Endothelial cell (in vitro differentiated cells): ENCODE measurements at regions not wholly inside any gene's neighbourhood (a gene's known extent, or its start where the extent isn't known, plus 50 kb on each side); places are given as distances from the start of the nearest gene placed in this dataset.
A peak's percentile ranks its signal among the peaks of the same experiment; 100 is the strongest.
"Not testable (repeated sequence)": the region's sequence is repeated elsewhere in the genome, so short reads cannot be mapped to it uniquely, and the experiment has no call there.

ENCODE experiments used
- DNase-seq: peaks from one replicate; pipeline ENCODE4 v3.0.0; 2021; ENCODE audit warnings: low spot score
- H3K27ac Mint-ChIP-seq: one replicate; pipeline ENCODE4 v1.8.0; 2021; ENCODE audit warnings: mixed read lengths, inconsistent platforms; ENCODE audit not compliant: unreplicated experiment
- H3K27me3 Mint-ChIP-seq: one replicate; pipeline ENCODE4 v1.8.0; 2021; ENCODE audit warnings: mild to moderate bottlenecking, moderate library complexity, mixed read lengths, inconsistent platforms; ENCODE audit not compliant: unreplicated experiment
- H3K36me3 Mint-ChIP-seq: one replicate; pipeline ENCODE4 v1.8.0; 2021; ENCODE audit warnings: mild to moderate bottlenecking, low read depth, mixed read lengths, inconsistent platforms; ENCODE audit not compliant: unreplicated experiment
- H3K4me1 Mint-ChIP-seq: one replicate; pipeline ENCODE4 v1.8.0; 2021; ENCODE audit warnings: mild to moderate bottlenecking, mixed read lengths, inconsistent platforms; ENCODE audit not compliant: unreplicated experiment
- H3K4me3 Mint-ChIP-seq: one replicate; pipeline ENCODE4 v1.8.0; 2021; ENCODE audit warnings: mild to moderate bottlenecking, mixed read lengths, inconsistent platforms; ENCODE audit not compliant: unreplicated experiment
- H3K9me3 Mint-ChIP-seq: one replicate; pipeline ENCODE4 v1.8.0; 2021; ENCODE audit warnings: mixed read lengths, inconsistent platforms; ENCODE audit not compliant: unreplicated experiment
- CTCF ChIP-seq: fragments of 200-600 bp; sonication (generic); IDR thresholded peaks from one replicate; pipeline ENCODE4 v1.5.0; 2021; ENCODE audit warnings: antibody characterized with exemption; ENCODE audit not compliant: unreplicated experiment

GRCh38 chrX:13487731-13488505 lies 81.5 kb upstream of the EGFL6 start:
- H3K36me3 Mint-ChIP-seq, result no peaks in the 10 kb centered on the region
- TF ChIP-seq CTCF, result peak; percentile 62
- H3K9me3 Mint-ChIP-seq, result no peaks in the 10 kb centered on the region
- peak overlapping the region; percentile 88 for H3K27ac Mint-ChIP-seq
- DNase-seq, result peak; percentile 39
- no peak overlapping the region for H3K4me3 Mint-ChIP-seq
- no peaks in the 10 kb centered on the region for H3K27me3 Mint-ChIP-seq
- peaks cover 5% of the 10 kb centered on the region for H3K4me1 Mint-ChIP-seq

- no peaks in the 10 kb centered on the region for H3K9me3 Mint-ChIP-seq
- no peaks in the 10 kb centered on the region for H3K27me3 Mint-ChIP-seq
- H3K4me1 Mint-ChIP-seq, result peaks cover 5% of the 10 kb centered on the region
- no peak overlapping the region for H3K4me3 Mint-ChIP-seq
- no peak overlapping the region for H3K27ac Mint-ChIP-seq
- DNase-seq, result no peak
- H3K36me3 Mint-ChIP-seq, result no peaks in the 10 kb centered on the region
- no peak for TF ChIP-seq CTCF
Measured at GRCh38 chrX:13485167-13485566, 84.2 kb upstream of the EGFL6 start.

GRCh38 chrX:13483773-13484172 lies 85.6 kb upstream of the EGFL6 start:
- no peak for TF ChIP-seq CTCF
- Mint-ChIP-seq H3K27me3 (no peaks in the 10 kb centered on the region), H3K27ac (no peak overlapping the region), H3K4me1 (peaks cover 5% of the 10 kb centered on the region), H3K36me3 (no peaks in the 10 kb centered on the region), H3K4me3 (no peak overlapping the region), H3K9me3 (no peaks in the 10 kb centered on the region)
- DNase-seq, result no peak

GRCh38 chrX:13482746-13483541 lies 86.5 kb upstream of the EGFL6 start:
- no peaks in the 10 kb centered on the region for H3K36me3 Mint-ChIP-seq
- no peaks in the 10 kb centered on the region for H3K9me3 Mint-ChIP-seq
- no peak overlapping the region for H3K4me3 Mint-ChIP-seq
- H3K4me1 Mint-ChIP-seq, result peaks cover 3% of the 10 kb centered on the region
- H3K27me3 Mint-ChIP-seq, result no peaks in the 10 kb centered on the region
- no peak for DNase-seq
- no peak overlapping the region for H3K27ac Mint-ChIP-seq
- no peak for TF ChIP-seq CTCF

- H3K36me3 Mint-ChIP-seq, H3K9me3 Mint-ChIP-seq, H3K4me3 Mint-ChIP-seq, DNase-seq, H3K4me1 Mint-ChIP-seq, H3K27me3 Mint-ChIP-seq, H3K27ac Mint-ChIP-seq: not testable (repeated sequence)
Measured at GRCh38 chrX:13480780-13481179, 88.6 kb upstream of the EGFL6 start.
